Nephron (organoid): ENCODE measurements at regions not wholly inside any gene's neighbourhood (a gene's known extent, or its start where the extent isn't known, plus 50 kb on each side); places are given as distances from the start of the nearest gene placed in this dataset.

Experiments
- H3K27ac Mint-ChIP-seq, 3 experiments: 2 replicates each; pipeline ENCODE4 v1.8.0; 2020; ENCODE audit warnings: mixed read lengths in 3 of 3, mild to moderate bottlenecking in 2 of 3, moderate library complexity in 1 of 3
- H3K27me3 Mint-ChIP-seq: 2 replicates; pipeline ENCODE4 v1.8.0; 2021; ENCODE audit warnings: low read depth, mild to moderate bottlenecking, moderate library complexity, mixed read lengths
- H3K36me3 Mint-ChIP-seq: 2 replicates; pipeline ENCODE4 v1.8.0; 2020; ENCODE audit warnings: low read depth, mixed read lengths
- H3K4me1 Mint-ChIP-seq: 2 replicates; pipeline ENCODE4 v1.8.0; 2020; ENCODE audit warnings: mixed read lengths
- H3K4me3 Mint-ChIP-seq, 3 experiments: 2 replicates each; pipeline ENCODE4 v1.8.0; 2020; ENCODE audit warnings: mild to moderate bottlenecking in 3 of 3, mixed read lengths in 3 of 3, moderate library complexity in 2 of 3
- H3K9me3 Mint-ChIP-seq: 2 replicates; pipeline ENCODE4 v1.8.0; 2020; ENCODE audit warnings: mixed read lengths
- CTCF ChIP-seq, 3 experiments: fragments of 200-600 bp; sonication (generic); IDR thresholded peaks; one replicate each; pipeline ENCODE4 v1.5.0; 2021; ENCODE audit warnings: antibody characterized with exemption in 3 of 3; ENCODE audit not compliant: unreplicated experiment in 3 of 3

GRCh38 chr10:123575105-123575504 lies 91.0 kb upstream of the GPR26 start:
- no peak overlapping the region for H3K27ac Mint-ChIP-seq
- H3K27me3 Mint-ChIP-seq, result peaks cover 90% of the 10 kb centered on the region
- H3K4me3 Mint-ChIP-seq, result no peak overlapping the region
- TF ChIP-seq CTCF (IDR thresholded peaks at IDR 0.05; ENCODE audit: unreplicated experiment in 3 of 3), result no peak
- no peaks in the 10 kb centered on the region for H3K36me3 Mint-ChIP-seq
- no peaks in the 10 kb centered on the region for H3K9me3 Mint-ChIP-seq
- H3K4me1 Mint-ChIP-seq, result no peaks in the 10 kb centered on the region

- no peaks in the 10 kb centered on the region for H3K4me1 Mint-ChIP-seq
- no peaks in the 10 kb centered on the region for H3K9me3 Mint-ChIP-seq
- peaks cover 91% of the 10 kb centered on the region for H3K27me3 Mint-ChIP-seq
- no peak overlapping the region for H3K4me3 Mint-ChIP-seq
- H3K36me3 Mint-ChIP-seq, result no peaks in the 10 kb centered on the region
- no peak overlapping the region for H3K27ac Mint-ChIP-seq
- no peak for TF ChIP-seq CTCF (IDR thresholded peaks at IDR 0.05; ENCODE audit: unreplicated experiment in 3 of 3)
These were observed 89.4 kb upstream of the GPR26 start for GRCh38 chr10:123576706-123577105.

- TF ChIP-seq CTCF (IDR thresholded peaks at IDR 0.05; ENCODE audit: unreplicated experiment in 3 of 3), result no peak
- no peaks in the 10 kb centered on the region for H3K36me3 Mint-ChIP-seq
- no peaks in the 10 kb centered on the region for H3K9me3 Mint-ChIP-seq
- H3K4me3 Mint-ChIP-seq, result no peak overlapping the region
- peaks cover 94% of the 10 kb centered on the region for H3K27me3 Mint-ChIP-seq
- no peaks in the 10 kb centered on the region for H3K4me1 Mint-ChIP-seq
- no peak overlapping the region for H3K27ac Mint-ChIP-seq
These were observed 88.2 kb upstream of the GPR26 start for GRCh38 chr10:123577921-123578461.

GRCh38 chr10:123578721-123579120 lies 87.4 kb upstream of the GPR26 start:
- Mint-ChIP-seq H3K4me3 (no peak overlapping the region), H3K27me3 (peaks cover 94% of the 10 kb centered on the region), H3K9me3 (no peaks in the 10 kb centered on the region), H3K27ac (no peak overlapping the region), H3K4me1 (no peaks in the 10 kb centered on the region), H3K36me3 (no peaks in the 10 kb centered on the region)
- TF ChIP-seq CTCF (IDR thresholded peaks at IDR 0.05; ENCODE audit: unreplicated experiment in 3 of 3), result no peak

GRCh38 chr10:123579675-123580074 lies 86.5 kb upstream of the GPR26 start:
- Mint-ChIP-seq H3K4me3 (no peak overlapping the region), H3K27ac (no peak overlapping the region), H3K27me3 (peaks cover 92% of the 10 kb centered on the region), H3K4me1 (no peaks in the 10 kb centered on the region), H3K36me3 (no peaks in the 10 kb centered on the region), H3K9me3 (no peaks in the 10 kb centered on the region)
- no peak for TF ChIP-seq CTCF (IDR thresholded peaks at IDR 0.05; ENCODE audit: unreplicated experiment in 3 of 3)

- Mint-ChIP-seq H3K36me3 (no peaks in the 10 kb centered on the region), H3K27ac (no peak overlapping the region), H3K9me3 (no peaks in the 10 kb centered on the region), H3K4me3 (no peak overlapping the region), H3K4me1 (no peaks in the 10 kb centered on the region), H3K27me3 (peaks cover 92% of the 10 kb centered on the region)
- no peak for TF ChIP-seq CTCF (IDR thresholded peaks at IDR 0.05; ENCODE audit: unreplicated experiment in 3 of 3)
These were observed 85.7 kb upstream of the GPR26 start for GRCh38 chr10:123580426-123580825.
